ENCODE measurements at regions not wholly inside any gene's neighbourhood (a gene's known extent, or its start where the extent isn't known, plus 50 kb on each side); places are given as distances from the start of the nearest gene placed in this dataset.

DNA sequence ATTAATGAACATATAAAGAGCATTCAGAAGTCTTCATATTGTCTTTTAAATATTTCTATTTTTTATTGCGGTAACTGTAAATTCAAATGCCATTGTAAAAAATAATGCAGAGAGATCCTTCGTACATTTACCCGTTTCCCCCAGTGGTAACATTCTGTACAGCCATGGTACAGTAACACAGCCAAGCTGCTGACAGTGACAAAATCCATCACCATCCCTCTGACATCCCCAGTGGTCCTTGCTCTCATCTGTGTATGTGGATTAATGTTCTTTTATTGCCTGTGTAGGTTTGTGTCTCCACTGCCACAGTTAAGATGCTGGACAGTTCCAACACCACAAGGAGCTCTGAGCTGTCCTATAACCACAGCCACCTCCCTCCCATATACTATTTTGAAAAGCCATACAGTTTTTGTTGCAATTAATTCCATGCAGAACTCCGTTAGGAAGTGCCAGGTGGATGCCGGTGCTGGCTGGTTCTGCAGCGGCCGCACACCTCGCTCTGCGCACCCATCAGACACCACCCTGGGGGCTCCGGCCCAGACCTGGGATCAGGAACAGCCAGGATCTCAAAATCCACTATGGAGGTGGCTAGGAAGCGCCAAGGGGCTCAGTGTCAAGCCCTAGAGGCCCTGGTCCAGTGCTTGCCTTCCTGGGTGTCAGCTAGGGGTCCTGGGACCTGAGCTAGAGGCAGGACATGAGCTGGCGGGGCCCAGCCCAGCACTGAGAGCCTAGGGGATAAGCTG, 93.1 kb upstream of the PMEPA1 start:
- H2AFZ ChIP-seq (ENCODE audit: low read depth, low read length, severe bottlenecking), result no peak overlapping the region
- no peak overlapping the region for H3K9ac ChIP-seq (ENCODE audit: low read length)
- H3K4me2 ChIP-seq (ENCODE audit: low read depth, low read length, poor library complexity, severe bottlenecking), result no peak overlapping the region
- H3K9me3 ChIP-seq (ENCODE audit: insufficient read depth, low read length), result no peaks in the 10 kb centered on the region
- no peaks in the 10 kb centered on the region for H3K79me2 ChIP-seq (ENCODE audit: insufficient read depth, low read length)
- no peaks in the 10 kb centered on the region for H3K9me2 ChIP-seq (replicated peaks; ENCODE audit: insufficient read depth, low read length)
- H3K27me3 ChIP-seq (ENCODE audit: low read length), result no peaks in the 10 kb centered on the region
- TF ChIP-seq EZH2phosphoT487 (conservative IDR thresholded peaks at IDR 0.05; ENCODE audit: low read length), result no peak
- TF ChIP-seq, protein P1, sequence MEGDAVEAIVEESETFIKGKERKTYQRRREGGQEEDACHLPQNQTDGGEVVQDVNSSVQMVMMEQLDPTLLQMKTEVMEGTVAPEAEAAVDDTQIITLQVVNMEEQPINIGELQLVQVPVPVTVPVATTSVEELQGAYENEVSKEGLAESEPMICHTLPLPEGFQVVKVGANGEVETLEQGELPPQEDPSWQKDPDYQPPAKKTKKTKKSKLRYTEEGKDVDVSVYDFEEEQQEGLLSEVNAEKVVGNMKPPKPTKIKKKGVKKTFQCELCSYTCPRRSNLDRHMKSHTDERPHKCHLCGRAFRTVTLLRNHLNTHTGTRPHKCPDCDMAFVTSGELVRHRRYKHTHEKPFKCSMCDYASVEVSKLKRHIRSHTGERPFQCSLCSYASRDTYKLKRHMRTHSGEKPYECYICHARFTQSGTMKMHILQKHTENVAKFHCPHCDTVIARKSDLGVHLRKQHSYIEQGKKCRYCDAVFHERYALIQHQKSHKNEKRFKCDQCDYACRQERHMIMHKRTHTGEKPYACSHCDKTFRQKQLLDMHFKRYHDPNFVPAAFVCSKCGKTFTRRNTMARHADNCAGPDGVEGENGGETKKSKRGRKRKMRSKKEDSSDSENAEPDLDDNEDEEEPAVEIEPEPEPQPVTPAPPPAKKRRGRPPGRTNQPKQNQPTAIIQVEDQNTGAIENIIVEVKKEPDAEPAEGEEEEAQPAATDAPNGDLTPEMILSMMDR (IDR thresholded peaks at IDR 0.05; ENCODE audit: insufficient read depth, low read length, poor library complexity, severe bottlenecking), result no peak
- no peaks in the 10 kb centered on the region for H3F3A ChIP-seq (ENCODE audit: insufficient read depth)
- no peak overlapping the region for H3K4me3 ChIP-seq (ENCODE audit: insufficient read depth, low read length, poor library complexity, severe bottlenecking)
- H4K20me1 ChIP-seq (ENCODE audit: low read depth, low read length), result no peaks in the 10 kb centered on the region
- H3K36me3 ChIP-seq (ENCODE audit: low read length), result no peaks in the 10 kb centered on the region
- no peak overlapping the region for H3K27ac ChIP-seq (ENCODE audit: low read depth, low read length)

DNA sequence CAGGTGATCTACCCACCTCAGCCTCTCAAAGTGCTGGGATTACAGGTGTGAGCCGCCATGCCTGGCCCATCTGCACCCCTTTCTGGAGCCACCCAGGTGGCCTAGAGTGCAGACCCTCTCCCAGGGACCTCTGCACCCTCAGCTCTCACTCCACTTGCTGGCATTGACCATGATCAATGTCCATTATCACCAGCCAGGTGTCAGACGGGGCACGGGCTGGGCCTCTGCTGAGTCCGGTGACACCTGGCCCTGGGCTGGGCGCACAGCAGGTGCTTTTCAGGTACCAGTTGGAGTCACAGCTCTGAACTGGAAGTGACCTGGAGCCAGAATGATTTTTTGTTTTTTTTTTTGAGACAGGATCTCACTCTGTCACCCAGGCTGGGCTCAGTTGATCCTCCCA, 91.8 kb upstream of the PMEPA1 start:
- no peaks in the 10 kb centered on the region for H4K20me1 ChIP-seq (ENCODE audit: low read depth, low read length)
- H3K27ac ChIP-seq (ENCODE audit: low read depth, low read length), result no peak overlapping the region
- no peak for TF ChIP-seq EZH2phosphoT487 (conservative IDR thresholded peaks at IDR 0.05; ENCODE audit: low read length)
- TF ChIP-seq, protein P1 (IDR thresholded peaks at IDR 0.05; ENCODE audit: insufficient read depth, low read length, poor library complexity, severe bottlenecking), result no peak
- H3K4me2 ChIP-seq (ENCODE audit: low read depth, low read length, poor library complexity, severe bottlenecking), result no peak overlapping the region
- H3K9me2 ChIP-seq (replicated peaks; ENCODE audit: insufficient read depth, low read length), result no peaks in the 10 kb centered on the region
- H3K9me3 ChIP-seq (ENCODE audit: insufficient read depth, low read length), result no peaks in the 10 kb centered on the region
- H3K27me3 ChIP-seq (ENCODE audit: low read length), result no peaks in the 10 kb centered on the region
- no peaks in the 10 kb centered on the region for H3F3A ChIP-seq (ENCODE audit: insufficient read depth)
- H2AFZ ChIP-seq (ENCODE audit: low read depth, low read length, severe bottlenecking), result no peak overlapping the region
- no peaks in the 10 kb centered on the region for H3K36me3 ChIP-seq (ENCODE audit: low read length)
- no peak overlapping the region for H3K9ac ChIP-seq (ENCODE audit: low read length)
- no peak overlapping the region for H3K4me3 ChIP-seq (ENCODE audit: insufficient read depth, low read length, poor library complexity, severe bottlenecking)
- no peaks in the 10 kb centered on the region for H3K79me2 ChIP-seq (ENCODE audit: insufficient read depth, low read length)

DNA sequence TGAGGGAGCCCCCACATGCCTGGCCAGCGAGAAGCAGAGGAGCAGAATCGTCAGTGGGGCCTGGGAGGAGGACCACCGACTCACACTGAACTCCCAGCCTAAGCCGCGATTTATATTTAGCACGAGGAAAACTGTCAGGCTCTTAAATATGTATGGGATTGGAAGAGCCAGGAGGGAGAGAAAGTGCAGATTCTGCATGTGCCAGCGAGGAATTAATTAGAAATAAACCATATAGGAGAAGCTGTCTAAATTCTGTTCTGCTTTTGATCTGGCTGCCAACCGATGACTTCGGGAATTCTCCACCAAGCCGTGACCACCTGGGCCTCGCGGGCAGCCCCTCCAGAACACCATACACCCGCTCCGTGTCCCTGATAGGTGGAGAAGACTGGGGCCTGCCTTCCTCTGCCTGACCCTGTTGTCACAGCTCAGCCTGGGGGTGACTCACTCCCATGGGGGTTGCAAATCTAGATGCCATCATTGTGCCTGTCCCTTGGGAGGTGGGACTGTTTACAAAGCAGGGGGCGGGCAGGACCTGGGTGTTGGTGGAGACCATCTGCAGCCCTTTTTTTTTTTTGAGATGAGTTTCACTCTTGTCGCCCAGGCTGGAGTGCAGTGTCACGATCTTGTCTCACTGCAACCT, 91.1 kb upstream of the PMEPA1 start:
- Histone ChIP-seq H3K9me2 (replicated peaks; ENCODE audit: insufficient read depth, low read length) (no peaks in the 10 kb centered on the region), H3K4me3 (ENCODE audit: insufficient read depth, low read length, poor library complexity, severe bottlenecking) (no peak overlapping the region), H3K9me3 (ENCODE audit: insufficient read depth, low read length) (no peaks in the 10 kb centered on the region), H3K36me3 (ENCODE audit: low read length) (no peaks in the 10 kb centered on the region), H3K79me2 (ENCODE audit: insufficient read depth, low read length) (no peaks in the 10 kb centered on the region), H2AFZ (ENCODE audit: low read depth, low read length, severe bottlenecking) (no peak overlapping the region), H3K9ac (ENCODE audit: low read length) (no peak overlapping the region), H3F3A (ENCODE audit: insufficient read depth) (no peaks in the 10 kb centered on the region), H3K27me3 (ENCODE audit: low read length) (no peaks in the 10 kb centered on the region), H3K4me2 (ENCODE audit: low read depth, low read length, poor library complexity, severe bottlenecking) (no peak overlapping the region), H3K27ac (ENCODE audit: low read depth, low read length) (no peak overlapping the region), H4K20me1 (ENCODE audit: low read depth, low read length) (no peaks in the 10 kb centered on the region)
- TF ChIP-seq, protein P1 (IDR thresholded peaks at IDR 0.05; ENCODE audit: insufficient read depth, low read length, poor library complexity, severe bottlenecking), result no peak
- no peak for TF ChIP-seq EZH2phosphoT487 (conservative IDR thresholded peaks at IDR 0.05; ENCODE audit: low read length)
